ENCODE measurements at regions not wholly inside any gene's neighbourhood (a gene's known extent, or its start where the extent isn't known, plus 50 kb on each side); places are given as distances from the start of the nearest gene placed in this dataset.

DNA sequence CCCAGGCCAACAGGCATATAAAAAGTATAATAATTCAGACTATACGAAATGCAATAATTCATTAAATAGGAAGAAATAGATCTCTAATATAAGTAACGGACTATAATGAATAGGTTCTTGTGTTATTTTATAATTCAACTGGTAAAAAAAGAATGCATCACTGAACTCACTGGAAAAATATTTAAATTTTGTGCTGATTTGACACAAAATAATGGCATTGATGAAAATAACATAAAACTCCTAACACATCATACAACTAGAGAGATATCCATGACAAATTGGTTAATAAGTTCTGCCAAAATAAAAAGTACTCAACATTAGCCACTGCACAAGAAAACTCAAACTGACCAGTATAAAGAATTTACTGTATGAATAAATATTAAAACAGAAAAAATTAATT lies 57.1 kb upstream of the RAB4A start:
- H3K4me1 ChIP-seq (ENCODE audit: control insufficient read depth, insufficient read depth, low read length, poor library complexity, severe bottlenecking), result peaks cover 10% of the 10 kb centered on the region
- no CpG with 5 or more reads among the region's 2 CpGs for WGBS, 2 experiments (ENCODE audit: insufficient coverage in 2 of 2)
- H3K36me3 ChIP-seq (ENCODE audit: control insufficient read depth, insufficient read depth, low read length), result no peaks in the 10 kb centered on the region
- no peaks in the 10 kb centered on the region for H3K9me3 ChIP-seq (ENCODE audit: control insufficient read depth, low read length)
- H3K27ac ChIP-seq (ENCODE audit: low read depth, low read length, severe bottlenecking), result no peak overlapping the region
- H3K4me3 ChIP-seq (ENCODE audit: extremely low read depth, insufficient read depth, low read length, poor library complexity, severe bottlenecking), result no peak overlapping the region

DNA sequence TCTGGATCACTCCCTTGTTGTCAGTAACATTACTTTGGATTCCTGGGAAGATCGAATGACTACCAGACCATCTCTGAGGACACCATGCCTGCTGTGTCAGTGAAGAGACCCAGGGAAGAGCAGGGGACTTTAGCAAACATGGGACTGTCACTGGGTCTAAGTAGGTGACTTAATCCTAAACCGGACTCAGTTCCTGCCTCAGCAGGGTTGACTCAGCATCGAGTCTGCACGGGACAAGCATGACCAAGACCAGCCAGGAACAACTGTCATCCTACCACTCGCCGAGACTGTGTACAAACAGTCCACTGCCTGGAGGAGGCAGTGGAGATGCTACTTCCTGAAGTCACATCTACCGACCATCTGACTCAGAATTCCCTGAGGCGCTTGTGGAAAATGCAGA lies 53.2 kb upstream of the RAB4A start:
- Histone ChIP-seq H3K27ac (ENCODE audit: low read depth, low read length, severe bottlenecking) (no peak overlapping the region), H3K4me3 (ENCODE audit: extremely low read depth, insufficient read depth, low read length, poor library complexity, severe bottlenecking) (no peak overlapping the region), H3K4me1 (ENCODE audit: control insufficient read depth, insufficient read depth, low read length, poor library complexity, severe bottlenecking) (peaks cover 3% of the 10 kb centered on the region), H3K9me3 (ENCODE audit: control insufficient read depth, low read length) (no peaks in the 10 kb centered on the region), H3K36me3 (ENCODE audit: control insufficient read depth, insufficient read depth, low read length) (no peaks in the 10 kb centered on the region)
- 77 to 87% methylated on average over 7 to 8 of the region's 8 CpGs for WGBS, 2 experiments (ENCODE audit: insufficient coverage in 2 of 2)

DNA sequence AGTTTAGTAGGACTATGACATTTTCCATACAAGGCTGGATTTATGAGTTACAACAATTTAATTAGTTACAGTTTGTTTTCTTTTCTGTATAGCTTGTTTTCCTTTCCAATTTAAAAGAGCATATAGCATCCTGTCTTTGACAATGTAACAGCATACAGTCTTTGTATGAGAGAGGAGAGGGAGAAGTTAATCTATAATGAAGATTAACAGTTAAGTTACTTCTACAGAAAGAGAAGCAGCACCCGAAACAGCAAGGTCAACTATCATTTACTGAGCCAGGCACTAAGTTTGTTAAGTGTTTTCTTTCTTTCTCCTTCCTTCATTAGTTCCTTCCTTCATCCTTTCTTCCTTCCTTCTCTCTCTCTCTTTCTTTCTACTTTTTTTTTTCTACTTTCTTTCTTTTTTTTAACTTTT lies 52.3 kb upstream of the RAB4A start:
- WGBS, 2 experiments (ENCODE audit: insufficient coverage in 2 of 2), result 100% methylated on average over 1 of the region's 1 CpG; no CpG with 5 or more reads in 1 of the 2 experiments
- Histone ChIP-seq H3K9me3 (ENCODE audit: control insufficient read depth, low read length) (no peaks in the 10 kb centered on the region), H3K27ac (ENCODE audit: low read depth, low read length, severe bottlenecking) (no peak overlapping the region), H3K4me1 (ENCODE audit: control insufficient read depth, insufficient read depth, low read length, poor library complexity, severe bottlenecking) (peaks cover 3% of the 10 kb centered on the region), H3K36me3 (ENCODE audit: control insufficient read depth, insufficient read depth, low read length) (no peaks in the 10 kb centered on the region), H3K4me3 (ENCODE audit: extremely low read depth, insufficient read depth, low read length, poor library complexity, severe bottlenecking) (no peak overlapping the region)

DNA sequence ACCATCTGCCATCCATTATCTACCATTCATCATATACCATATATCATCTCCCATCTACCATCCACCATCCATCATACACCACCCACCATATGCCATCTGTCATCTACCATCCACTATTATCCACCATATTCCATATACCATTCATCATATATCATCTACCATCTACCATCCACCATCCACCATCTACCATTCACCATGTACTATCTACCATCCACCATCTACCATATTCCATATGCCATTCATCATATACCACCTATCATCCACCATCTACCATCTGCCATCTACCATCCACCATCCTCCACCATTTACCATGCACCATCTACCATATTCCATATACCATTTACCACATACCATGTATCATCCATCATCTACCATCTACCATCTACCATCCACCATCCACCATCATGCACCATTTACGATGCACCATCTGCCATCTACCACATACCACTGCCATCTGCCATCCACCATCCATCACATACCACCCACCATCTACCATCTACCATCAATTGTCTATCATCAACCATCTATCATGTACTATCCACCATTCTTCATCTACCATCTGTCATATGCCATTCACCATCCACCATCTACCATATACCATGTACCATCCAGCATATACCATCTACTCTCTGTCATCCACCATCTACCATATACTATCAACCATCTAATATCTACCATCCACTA lies 50.6 kb upstream of the RAB4A start:
- Histone ChIP-seq H3K27ac (ENCODE audit: low read depth, low read length, severe bottlenecking) (no peak overlapping the region), H3K36me3 (ENCODE audit: control insufficient read depth, insufficient read depth, low read length) (no peaks in the 10 kb centered on the region)
- WGBS, 2 experiments (ENCODE audit: insufficient coverage in 2 of 2), result 85 to 96% methylated on average over 1 of the region's 1 CpG

DNA sequence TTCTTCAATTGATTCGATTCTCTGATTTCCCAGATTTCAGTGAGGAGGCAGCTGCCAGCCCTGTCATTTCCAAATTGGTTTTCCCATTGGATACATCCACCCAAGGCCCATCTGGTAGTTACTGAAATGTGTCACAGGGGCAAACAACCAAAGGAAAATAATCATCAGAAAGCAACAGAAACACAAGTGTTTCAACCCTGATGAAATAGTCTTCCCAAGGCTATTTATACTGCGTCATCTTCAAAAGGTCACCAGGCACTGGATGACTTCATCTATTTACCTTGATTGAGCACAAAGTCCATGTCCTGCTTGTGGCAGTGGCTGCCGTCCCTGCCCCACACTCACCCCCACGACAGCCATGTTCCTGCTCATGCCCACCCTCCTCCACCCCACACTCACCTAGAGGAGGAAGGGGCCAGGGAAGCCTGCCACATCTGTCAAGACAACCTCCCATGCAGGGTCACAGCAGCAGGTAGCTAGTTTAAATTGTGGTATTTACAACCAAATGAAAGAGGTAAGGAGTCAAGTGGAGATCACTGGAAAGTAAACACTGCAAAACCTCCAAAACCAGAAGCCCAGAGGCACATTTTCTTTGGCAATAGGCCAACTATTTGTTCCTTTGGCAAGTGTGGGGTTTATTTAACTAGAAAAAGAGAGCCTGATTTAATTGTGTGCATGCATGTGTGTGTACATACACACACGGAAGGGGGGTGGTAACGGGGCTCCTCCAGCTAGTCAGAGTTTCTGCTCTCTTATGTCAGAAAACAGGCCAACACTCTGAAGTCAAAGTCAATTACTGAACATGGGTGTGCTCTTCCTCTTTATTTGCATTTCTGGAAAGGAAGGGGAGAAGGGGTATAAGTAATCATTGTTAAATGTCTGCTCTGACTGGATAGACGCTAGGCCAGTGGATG lies 49.5 kb upstream of the RAB4A start:
- 85 to 98% methylated on average over 4 to 6 of the region's 7 CpGs for WGBS, 2 experiments (ENCODE audit: insufficient coverage in 2 of 2)

More for the DNA sequence above, 50.6 kb upstream of the RAB4A start:
- no peaks in the 10 kb centered on the region for H3K9me3 ChIP-seq (ENCODE audit: control insufficient read depth, low read length)
- H3K4me1 ChIP-seq (ENCODE audit: control insufficient read depth, insufficient read depth, low read length, poor library complexity, severe bottlenecking), result peaks cover 3% of the 10 kb centered on the region
- no peak overlapping the region for H3K4me3 ChIP-seq (ENCODE audit: extremely low read depth, insufficient read depth, low read length, poor library complexity, severe bottlenecking)

More for the DNA sequence above, 49.5 kb upstream of the RAB4A start:
- H3K4me1 ChIP-seq (ENCODE audit: control insufficient read depth, insufficient read depth, low read length, poor library complexity, severe bottlenecking), result peaks cover 3% of the 10 kb centered on the region
- no peak overlapping the region for H3K4me3 ChIP-seq (ENCODE audit: extremely low read depth, insufficient read depth, low read length, poor library complexity, severe bottlenecking)
- no peak overlapping the region for H3K27ac ChIP-seq (ENCODE audit: low read depth, low read length, severe bottlenecking)
- no peaks in the 10 kb centered on the region for H3K9me3 ChIP-seq (ENCODE audit: control insufficient read depth, low read length)
- no peaks in the 10 kb centered on the region for H3K36me3 ChIP-seq (ENCODE audit: control insufficient read depth, insufficient read depth, low read length)

Data from mesodermal cell (in vitro differentiated cells).